Iris pigment epithelial cell (primary cell): ENCODE measurements at regions not wholly inside any gene's neighbourhood (a gene's known extent, or its start where the extent isn't known, plus 50 kb on each side); places are given as distances from the start of the nearest gene placed in this dataset.

Experiments
- DNase-seq: peaks from one replicate; pipeline ENCODE4 v3.0.0-alpha.2; 2011; ENCODE audit warnings: low read depth

DNA sequence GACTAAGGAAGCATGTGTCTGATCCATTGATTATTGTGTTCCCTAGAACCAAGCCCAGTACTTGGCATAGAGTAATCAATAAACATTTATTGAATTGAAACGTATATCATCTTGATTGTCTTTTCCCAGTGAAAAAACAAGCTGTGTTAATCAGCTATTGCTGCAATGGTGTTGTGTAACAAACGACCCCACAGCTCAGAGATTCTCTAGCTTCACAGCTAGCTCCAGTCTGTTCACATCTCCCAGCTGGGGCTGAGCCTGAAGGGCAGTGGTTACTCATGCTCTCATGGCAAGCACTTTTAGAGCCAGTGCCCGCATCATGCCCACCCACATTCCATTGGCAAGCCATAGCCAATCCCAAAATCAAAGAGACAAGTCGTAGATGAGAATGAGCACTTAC lies 237.4 kb upstream of the RAB4A start:
- no peak for DNase-seq

DNA sequence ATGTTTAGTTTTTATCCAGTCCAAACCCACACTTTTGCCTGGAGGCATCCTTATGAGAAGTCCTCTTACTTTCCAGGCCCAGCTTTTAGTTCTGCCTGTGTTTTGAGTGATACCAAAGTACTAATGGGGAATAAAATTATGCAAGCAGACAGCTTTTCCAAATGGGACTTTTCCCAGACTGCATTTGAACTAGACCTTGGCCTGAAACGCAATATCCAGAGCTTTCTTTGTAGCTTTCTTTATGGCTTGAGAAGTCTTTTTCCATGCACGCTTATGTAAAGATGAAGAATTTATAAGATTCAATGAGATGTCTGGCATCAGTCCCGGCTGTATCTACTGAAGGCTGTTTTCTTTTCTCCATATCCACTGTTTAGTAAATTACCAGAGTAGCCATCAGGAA lies 236.6 kb upstream of the RAB4A start:
- no peak for DNase-seq

DNA sequence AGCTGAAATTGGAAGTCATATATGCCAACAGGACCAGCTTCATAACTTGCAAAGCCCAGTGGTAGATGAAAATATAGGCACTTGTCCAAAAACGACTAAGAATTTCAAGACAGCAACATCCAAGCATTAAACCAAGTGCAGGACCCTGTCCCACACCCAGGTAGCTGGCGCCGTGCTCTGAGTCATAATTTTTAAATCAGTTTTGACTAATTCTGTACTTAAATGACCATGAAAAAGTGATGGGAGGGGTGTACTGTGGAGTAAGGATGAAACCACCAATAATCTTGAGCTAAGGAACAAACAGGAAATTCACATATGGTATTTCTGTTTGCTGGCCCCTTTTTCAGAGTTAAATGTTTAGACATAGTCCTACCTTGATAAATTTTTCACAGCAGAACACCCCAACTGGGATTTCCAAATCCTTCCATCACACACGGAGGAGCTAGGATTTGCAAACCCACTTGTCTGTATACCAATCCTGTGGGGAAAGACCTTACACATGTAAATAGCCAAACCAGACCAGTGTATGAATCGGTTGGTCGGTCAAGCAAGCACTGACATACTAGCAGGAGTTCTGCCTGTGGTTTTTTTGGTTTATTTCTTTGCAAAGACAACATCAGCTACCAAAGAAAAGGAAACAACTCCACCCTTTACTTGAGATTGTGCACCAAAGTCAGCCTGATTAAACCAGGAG lies 235.7 kb upstream of the RAB4A start:
- no peak for DNase-seq

DNA sequence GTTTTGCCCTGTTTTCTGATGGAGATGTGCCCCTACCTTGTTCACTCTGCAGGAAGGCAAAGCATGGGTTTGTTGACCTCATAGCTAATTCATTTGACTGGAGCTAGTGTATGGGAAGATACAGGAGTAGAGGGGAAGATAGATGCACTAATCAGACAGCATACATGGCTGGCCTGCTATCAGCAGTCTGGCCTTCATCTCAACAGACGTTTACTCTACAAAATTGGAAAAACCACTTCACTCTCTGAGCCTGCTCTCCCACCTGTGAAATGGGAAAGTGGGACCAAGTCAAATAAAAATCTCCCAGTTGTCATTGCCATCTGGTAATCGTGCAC lies 235.2 kb upstream of the RAB4A start:
- no peak for DNase-seq

DNA sequence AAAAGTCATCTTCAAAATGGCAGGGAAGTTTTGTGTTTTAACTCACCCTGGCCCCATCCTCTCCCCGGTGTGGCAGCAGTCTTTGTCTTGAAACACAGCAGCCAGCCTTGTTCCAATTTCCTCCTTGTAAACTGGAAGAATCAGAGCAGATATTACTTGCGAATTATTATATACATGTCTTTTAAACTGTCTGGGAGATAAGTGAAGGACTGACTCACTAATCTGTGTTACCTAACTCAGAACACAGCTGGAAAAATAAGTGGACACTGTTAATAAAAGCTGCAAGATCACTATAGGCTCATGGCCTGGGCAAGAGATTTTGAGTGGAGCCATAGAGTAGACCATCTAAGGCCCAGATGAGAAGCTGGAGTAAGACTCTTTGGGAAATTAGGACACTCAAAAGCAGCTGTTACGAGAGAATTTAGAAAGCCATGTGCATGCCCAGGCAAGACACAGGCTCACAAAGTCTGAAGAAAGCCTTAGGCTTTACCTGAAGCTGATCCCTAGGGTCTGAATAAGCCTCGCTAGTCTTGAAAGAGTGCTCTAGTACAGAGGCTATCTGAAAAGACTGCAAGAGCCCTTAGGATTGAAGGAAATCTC lies 233.0 kb upstream of the RAB4A start:
- peak; percentile 46 for DNase-seq

DNA sequence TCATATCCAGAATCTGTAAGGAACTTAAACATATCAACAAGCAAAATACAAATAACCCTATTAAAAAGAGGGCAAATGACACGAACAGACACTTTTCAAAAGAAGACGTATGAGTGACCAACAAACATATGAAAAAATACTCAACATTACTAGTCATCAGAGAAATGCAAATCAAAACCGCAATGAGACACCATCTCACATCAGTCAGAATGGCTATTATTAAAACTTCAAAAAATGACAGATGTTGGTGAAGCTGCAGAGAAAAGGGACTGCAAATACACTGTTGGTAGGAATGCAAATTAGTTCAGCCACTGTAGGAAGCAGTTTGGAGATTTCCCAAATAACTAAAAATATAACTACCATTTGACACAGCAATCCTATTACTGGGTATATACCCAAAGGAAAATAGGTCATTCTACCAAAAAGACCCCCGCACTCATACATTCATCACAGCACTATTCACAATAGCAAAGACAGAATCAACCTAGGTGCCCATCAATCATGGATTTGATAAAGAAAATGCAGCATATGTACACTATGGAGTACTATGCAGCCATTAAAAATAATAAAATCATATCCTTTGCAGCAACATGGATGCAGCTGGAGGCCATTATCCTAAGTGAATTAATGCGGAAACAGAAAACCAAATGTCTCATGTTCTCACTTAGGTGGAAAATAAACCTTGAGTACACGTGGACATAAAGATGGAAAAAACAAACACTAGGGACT lies 230.1 kb upstream of the RAB4A start:
- no peak for DNase-seq

DNA sequence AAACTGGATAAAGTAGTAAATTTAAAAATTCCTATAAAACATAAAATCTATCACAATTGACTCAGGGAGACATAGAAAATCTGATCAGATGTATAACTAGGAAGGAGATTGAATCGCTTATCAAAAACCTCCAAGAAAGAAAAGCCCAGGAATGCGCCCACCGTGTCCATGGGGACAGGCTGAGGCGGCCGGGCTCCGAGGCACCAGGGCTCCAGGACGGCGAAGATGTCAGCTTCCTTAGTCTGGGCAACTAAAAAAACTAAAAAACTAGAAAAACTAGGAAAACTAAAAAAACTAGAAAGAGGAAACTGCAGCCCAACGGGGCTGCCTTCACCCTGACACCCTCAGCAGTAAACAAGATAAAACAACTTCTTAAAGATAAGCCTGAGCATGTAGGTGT lies 229.0 kb upstream of the RAB4A start:
- no peak for DNase-seq

DNA sequence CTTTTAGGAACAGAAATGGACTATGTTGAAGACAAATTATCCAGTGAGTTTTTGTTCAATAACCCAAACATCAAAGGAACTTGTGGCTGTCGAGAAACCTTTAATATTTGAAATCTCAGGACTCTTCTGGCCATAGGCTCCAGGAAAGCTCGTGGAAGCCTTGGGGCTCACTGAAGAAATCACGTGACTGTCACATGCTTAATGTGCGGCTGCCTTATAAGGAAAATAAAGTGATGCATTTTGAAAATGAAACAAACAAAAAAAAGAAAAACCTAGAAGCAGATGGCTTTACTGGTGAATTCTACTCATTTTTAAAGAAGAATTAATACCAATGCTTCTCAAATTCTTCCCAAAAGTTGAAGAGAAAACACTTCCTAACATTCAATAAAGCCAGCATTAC lies 228.4 kb upstream of the RAB4A start:
- DNase-seq: no peak

DNA sequence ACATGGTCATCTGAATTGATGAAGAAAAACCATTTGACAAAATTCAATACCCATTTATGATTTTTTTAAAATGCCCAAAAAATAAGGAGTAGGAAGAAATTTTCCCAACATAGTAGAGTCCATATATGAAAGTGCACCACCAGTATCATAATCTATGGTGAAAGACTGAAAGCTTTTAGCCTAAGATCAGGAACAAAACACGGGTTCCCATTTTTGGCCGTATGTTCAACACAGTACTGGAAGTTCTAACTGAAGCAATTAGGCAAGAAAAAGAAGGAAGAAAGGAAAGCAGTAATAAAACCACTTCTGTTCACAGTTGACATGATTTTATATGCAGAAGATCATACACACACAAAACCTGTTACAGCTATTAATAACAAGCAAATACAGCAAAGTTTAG lies 227.8 kb upstream of the RAB4A start:
- no peak for DNase-seq

DNA sequence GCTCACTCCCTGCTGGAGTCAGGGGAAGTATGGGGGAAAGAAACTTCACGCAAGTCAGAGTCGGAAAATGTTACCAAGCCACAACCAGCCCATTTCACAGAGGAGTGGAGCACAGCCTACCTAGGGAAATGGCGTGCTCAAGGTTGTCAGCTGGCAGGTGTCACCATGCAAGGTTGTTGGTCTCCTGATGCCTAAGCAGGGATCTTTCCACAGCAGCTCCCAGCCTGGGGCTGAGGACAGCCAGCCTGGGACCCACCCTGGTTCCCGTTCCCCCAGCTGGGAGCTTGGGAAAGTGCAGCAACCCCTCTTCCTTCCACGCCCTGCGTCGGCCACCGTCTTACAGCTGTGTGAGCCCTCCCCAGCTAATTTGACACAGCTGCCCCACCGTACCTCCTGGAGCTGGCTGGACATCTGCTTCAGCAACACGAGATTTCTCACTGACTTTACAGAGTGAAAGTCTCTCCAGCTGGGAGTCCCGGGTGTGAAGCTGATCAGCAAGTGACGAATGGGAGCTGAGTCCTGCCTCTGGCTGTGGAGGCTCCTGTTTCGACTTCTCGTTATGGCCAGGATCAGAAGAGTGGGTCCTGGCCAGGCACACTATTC lies 224.6 kb upstream of the RAB4A start:
- no peak for DNase-seq

DNA sequence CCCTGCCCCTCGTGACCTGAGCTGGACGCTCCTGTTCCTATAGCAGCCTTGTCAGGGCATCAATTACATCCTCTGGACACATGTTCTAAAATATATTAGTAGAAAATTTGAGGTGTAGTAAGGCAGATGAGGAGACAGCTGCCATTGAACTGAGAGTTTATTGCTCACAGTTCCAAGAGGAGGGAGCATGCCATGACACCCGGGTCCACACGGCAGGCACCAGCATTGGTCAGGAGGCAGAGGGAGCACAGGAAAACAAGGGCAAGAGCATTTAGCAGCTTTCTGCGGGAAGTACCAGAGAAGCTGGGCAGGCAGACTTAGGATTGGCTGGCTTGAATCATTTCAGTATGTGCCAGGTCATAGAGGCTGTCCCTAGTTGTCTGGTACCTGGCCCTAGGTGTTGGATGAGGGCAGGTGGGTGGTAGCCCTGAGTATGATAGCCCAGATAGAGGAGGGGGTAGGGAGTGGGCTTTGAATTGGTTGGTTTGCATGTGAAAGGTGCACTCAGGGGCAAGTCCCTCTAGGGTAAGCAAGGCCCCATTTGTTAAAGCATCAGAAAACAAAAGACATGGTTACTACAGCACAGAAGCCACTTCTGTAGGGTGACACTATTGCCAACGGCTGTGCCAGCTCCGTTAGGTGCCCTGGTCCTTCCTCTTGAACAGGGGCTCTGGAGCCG lies 223.6 kb upstream of the RAB4A start:
- DNase-seq: no peak

DNA sequence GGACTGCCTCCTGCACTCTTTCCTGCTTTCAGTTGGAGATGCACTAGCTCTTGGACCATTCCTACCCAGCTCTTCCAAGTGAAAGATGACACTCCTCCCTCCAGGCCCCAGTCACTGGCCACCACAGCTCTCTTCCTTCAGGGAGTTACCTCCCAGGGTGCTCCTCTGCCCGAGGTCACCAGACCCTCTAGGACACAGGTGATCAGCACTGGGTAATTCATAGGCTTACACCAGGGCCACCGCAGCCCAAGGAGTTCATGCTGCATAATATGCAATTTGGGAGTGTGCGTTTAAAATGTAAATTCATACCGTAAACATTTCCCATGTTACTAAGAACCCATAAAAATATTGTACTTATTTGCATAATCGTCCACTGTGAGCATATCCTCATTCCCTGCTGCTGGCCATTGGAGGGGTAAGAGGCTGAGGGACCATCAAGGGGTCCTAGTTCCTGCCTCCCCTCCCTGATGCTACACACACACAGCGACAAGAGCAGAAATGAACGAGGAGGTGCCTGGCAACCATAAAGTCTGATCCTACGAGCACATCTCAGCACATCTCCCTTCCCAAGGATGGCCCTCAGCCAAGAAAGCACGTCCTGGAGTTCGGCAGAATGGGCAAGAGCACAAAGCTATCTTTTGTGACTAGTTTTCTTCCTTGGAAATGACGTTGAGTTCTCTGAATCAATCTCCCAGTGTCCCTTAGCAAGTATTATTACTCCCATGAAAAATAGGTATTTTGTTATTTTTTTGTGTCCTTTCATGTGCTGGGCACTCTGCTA lies 222.9 kb upstream of the RAB4A start:
- no peak for DNase-seq

DNA sequence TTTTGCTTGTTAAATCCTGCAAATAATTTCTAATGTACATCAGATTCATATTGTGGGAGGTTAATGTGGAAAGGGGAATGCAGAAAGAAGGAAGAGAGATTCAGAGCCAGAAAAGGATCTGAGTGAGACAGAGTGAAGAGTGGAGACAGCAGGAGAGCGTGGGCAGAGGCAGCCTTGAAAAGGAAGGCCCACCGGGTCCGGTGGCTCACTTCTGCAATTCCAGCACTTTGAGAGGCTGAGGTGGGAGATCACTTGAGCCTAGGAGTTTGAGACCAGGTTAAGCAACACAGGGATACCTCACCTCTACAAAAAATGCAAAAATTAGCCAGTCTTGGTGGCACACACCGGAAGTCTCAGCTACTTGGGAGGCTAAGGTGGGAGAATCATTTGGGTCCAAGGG lies 222.0 kb upstream of the RAB4A start:
- no peak for DNase-seq

DNA sequence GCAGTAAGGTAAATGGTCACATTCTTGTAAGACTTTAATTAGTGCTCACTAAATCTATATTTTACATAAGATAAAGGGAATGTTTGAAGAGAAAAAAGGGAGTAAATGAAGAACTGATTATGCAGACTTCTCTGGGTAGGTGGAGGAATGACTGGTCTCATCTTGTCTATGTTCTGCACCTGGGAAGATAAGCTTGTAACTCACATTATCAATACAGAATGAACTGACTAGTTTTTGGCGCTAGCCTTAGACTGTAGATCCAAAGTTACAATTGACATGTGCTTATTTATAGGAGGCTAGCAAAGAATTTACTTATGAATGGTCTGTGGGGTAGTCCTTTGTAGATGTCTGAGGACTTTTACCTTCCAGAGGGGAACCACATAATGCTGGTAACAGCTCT lies 214.9 kb upstream of the RAB4A start:
- DNase-seq: no peak

DNA sequence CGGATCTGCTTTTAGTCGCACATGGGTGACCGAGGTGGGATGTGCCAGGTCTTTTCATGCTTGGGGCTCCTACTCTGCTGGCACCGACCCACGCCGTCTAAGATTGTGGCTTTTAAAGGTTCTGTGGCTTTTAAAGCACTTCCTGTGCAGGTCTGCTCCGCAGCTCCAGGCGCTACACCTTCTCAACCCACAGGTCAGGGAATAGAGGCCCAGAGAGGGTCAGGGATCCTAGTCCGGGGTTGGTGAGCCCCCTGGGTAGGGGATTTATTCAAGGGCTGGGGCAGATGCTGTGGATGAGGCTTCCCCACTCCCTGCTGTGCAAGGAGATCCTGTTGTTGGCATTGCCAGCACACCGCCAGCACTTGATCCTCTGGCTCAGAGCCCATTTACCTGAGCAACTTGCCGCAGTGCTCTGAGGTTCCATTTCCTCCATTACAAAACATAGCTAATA lies 212.8 kb upstream of the RAB4A start:
- no peak for DNase-seq

DNA sequence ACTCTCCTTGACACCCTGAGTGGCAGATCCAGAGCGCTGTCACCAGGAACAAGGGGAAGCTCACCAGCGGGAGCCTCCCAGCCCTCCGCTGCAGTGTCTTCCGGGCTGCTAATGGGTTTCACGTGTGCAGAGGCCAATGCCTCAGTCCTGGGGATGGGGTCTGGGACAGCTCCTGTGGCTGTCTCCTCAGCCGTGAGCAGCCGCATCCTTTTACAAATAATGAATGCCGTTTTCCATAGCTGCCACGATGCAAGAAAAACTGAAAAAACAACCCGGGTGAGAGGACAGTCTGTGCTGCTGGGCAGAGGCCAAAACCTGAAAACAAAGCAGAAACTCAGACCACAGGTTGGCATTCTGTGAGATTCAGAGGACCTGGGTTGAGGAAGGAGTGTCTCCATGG lies 212.2 kb upstream of the RAB4A start:
- peak; percentile 2 for DNase-seq

DNA sequence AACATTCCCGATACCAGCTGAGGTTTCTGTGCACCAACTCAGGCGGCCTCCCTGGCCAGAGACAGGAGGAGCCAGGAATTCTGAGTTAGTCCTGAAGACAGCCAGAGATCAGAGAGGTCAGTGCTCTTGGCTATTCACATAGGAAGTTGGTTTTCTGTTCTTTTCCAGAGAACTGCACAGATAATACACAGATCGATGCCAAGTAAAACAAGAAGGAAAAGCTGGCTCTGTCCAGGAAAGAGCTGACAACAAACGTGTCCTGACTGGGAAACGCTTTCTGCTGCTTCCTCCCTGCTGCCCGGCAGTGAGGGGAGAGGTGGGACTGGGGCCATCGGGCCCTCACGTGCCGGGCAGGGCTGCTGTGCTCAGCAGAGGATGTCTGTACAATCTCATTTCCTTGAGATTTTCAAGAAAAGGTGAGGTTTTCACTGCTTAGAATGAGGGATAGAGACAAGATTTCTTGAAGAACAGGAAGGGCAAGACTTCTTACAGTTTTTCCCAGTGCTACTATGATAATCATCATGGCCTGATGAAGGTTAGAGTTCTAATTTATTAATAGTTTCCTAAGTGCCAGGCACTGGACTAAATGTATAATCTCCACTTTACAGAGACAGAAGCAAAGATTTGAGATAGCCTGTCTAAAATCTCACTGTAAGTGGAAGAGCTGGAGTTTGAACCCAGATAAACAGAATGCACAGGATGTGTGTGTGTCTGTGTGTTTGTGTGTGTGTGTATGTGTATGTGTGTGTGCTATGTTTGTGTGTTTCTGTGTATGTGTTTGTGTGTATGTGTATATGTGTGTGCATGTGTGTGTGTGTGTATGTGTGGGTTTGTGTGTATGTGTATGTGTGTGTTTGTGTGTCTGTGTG lies 211.0 kb upstream of the RAB4A start:
- DNase-seq: peak; percentile 32

DNA sequence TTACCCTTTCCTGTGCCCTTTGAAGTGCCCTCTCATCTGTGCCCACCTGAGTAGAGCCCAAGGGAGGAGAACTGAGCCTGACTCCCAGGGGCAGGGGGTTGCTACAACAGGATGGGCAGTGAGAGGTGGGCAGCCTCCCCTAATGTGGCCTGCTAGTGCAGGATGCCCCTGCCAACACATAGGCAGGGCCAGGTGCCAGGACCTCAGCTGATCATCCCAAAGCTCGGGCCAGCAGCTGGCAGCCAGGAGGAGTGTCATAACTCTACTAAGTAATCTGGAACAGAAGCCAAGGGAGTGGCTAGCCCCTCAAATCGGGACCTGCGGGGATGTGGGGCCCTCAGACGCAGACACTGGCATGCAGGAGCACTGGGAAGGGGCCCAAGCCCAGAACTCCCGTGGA lies 208.8 kb upstream of the RAB4A start:
- no peak for DNase-seq

DNA sequence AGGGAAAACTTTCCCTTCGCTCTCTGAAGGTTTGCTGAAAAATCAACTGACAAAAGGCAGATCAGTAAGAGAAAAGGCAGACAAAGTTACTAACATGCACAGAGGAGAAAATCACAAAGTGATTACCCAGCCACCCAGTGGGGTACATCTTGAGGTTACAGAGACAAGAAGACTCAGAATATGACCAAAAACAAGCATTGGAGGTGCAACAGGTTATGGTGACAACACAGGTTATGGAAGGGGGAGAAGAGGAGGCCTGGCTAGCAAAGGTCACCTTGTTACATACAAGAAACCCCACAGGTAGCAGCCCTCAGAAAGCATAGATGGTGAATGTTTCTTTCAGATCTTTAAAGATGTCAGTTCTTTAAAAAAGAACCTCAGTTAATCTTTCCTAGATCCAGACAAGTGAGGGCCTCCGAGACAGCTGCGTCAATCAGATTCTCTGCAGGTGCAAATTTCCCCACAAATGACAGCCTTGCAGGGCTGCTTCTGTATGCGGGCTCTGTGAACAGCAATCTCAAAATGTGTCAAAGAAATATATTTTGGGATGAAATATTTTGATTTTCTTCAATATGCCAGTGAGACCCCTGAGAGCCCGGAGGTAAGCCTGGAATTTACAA lies 207.6 kb upstream of the RAB4A start:
- DNase-seq: no peak
